SKM-1 (cell line): ENCODE measurements at regions not wholly inside any gene's neighbourhood (a gene's known extent, or its start where the extent isn't known, plus 50 kb on each side); places are given as distances from the start of the nearest gene placed in this dataset.
"Not testable (repeated sequence)": the region's sequence is repeated elsewhere in the genome, so short reads cannot be mapped to it uniquely, and the experiment has no call there.

Experiments
- DNase-seq: peaks from one replicate; lab custom pipeline; 2025; ENCODE audit not compliant: unreplicated experiment; lab: John Stamatoyannopoulos, UW

DNA sequence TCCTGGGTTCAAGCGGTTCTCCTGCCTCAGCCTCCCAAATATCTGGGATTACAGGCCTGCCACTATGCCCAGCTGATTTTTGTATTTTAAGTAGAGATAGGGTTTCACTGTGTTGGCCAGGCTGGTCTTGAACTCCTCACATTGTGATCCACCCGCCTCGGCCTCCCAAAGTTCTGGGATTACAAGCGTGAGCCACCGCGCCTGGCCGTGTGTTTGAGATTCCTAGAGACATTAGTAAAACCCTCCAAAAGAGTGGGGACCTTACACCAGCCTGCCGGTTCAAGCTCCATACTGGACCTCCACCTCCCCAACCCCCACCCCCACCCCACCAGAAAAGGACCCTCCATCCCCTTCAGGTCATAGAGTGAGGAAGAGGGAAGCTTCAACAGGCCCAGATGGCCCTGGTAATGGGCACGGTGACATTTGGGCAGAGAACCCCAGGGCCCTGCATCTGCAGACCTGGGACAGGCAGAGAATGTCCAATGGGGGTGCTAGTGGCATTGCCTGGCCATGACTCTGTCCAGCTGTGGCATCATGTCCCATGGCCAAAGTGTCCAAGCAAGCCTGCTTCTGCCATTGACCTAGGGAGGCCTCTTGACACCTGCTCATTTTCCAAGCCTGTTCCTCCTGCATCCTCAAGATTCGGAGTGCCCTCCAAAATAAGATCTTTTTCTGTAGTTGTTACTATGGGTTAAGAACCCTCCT is 108.9 kb upstream of the KLF13 start:
- no peak for DNase-seq

DNA sequence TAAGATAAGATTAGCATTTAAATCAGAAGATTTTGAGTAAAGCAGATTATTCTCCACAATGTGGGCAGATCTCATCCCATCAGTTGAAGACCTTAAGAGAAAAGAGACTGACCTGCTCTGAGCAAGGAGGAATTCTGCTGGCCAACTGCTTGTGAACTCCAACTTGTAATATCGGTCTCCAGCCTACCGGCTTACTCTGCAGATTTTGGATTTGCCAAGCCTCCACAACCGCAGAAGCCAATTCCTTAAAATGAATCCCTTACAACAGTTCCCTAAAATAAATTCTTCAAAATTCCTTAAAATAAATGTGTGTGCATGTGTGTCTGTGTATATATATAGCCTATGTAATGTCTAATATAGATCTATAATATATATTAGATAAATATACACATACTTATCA is 107.4 kb upstream of the KLF13 start:
- DNase-seq = no peak

DNA sequence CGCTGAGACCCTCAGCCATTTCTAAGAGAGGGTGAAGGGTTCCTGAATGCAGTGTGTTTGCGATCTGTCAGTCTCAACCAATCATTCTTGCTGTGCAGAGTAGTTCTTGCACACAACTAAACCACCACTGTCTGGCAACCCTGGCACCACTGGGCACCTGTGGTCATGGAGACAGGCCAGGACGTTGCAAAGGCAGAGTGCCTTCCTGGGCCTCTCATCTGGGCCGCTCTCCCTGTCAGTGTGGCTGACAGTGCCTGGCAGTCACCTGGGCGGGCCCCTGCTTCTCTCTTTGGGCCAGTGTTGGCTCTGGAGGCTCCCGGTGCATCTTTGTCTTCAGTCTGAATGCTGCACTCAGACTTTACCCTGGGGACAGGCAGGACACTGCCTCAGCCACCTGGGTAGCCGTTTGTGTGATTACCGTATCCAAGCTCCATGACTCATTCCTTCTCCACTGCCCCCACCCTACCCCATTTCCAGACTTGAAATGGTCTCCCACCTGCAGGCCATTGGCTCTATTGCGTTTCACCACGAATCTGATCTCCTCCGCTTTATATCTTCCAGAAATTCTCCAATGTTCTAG is 104.6 kb upstream of the KLF13 start:
- no peak for DNase-seq

GRCh38 chr15:31222773-31223341 is 103.8 kb upstream of the KLF13 start:
- no peak for DNase-seq

DNA sequence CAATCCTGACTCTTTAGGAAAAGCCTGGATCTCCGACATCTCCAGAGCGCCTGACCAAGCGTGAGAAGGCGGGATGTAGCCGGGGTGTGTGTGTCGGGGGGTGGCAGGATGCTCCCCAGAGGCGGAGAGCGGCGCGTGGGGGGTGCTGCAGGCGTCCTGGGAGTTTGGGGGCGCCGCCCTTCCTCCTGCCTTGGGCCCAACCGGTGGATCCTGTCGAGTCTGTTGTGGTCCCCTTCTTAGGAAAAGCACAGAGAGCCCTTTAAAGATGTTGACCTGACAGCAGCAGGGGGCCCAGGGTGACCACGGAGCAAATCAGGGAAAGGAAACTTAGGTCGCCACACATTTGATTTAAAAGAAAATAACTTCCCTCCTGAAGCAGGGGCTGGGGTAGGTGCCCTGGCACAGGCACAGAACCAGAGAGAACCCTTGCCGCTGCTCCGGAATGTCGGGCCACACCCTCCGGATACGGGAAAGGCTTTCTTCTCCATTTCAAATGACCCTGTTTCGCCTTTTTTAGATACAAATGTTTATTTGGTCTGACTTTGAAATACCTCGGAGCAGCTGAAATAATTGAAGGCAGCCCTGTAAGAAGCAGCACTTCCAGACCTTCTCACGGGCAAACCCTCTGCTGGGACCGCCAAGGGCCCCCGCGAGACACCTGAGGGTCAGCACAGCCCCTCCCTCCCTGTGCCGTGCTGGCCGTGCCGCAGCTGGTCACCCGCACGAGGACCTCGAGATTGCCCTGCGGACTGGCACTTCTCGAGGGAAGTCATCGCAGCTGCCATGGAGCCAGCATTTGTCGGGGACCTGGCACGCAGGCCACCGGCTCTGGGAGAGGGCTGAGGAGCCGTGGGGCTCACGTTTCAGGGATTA is 102.9 kb upstream of the KLF13 start:
- DNase-seq = no peak

DNA sequence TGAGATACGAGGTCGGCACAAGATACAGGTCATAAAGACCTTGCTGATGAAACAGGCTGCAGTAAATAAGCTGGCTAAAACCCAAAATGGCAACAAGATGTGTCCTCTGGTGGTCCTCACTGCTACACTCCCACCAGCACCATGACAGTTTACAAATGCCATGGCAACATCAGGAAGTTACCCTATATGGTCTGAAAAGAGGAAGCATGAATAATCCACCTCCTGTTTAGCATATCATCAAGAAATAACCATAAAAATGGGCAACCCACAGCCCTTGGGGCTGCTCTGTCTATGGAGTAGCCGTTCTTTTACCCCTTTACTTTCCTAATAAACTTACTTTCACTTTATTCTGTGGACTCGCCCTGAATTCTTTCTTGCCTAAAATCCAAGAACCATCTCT is 102.0 kb upstream of the KLF13 start:
- not testable (repeated sequence) for DNase-seq

GRCh38 chr15:31225356-31225955 is 101.2 kb upstream of the KLF13 start:
- DNase-seq = no peak

DNA sequence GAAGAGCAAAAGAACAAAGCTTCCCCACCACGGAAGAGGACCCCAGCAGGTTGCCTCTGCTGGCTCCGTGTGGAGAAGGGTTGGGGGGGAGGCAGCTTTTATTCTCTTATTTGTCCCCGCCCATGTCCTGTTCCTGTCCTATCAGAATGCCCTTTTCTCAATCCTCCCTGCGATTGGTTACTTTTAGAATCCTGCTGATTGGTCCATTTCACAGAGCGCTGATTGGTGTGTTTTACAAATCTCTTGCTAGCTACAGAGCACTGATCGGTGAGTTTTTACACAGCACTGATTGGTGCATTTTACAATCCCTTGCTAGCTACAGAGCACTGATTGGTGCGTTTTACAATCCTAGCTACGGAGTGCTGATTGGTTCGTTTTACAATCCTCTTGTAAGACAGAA is 100.6 kb upstream of the KLF13 start:
- DNase-seq = no peak

GRCh38 chr15:31227235-31227634 is 99.4 kb upstream of the KLF13 start:
- no peak for DNase-seq

DNA sequence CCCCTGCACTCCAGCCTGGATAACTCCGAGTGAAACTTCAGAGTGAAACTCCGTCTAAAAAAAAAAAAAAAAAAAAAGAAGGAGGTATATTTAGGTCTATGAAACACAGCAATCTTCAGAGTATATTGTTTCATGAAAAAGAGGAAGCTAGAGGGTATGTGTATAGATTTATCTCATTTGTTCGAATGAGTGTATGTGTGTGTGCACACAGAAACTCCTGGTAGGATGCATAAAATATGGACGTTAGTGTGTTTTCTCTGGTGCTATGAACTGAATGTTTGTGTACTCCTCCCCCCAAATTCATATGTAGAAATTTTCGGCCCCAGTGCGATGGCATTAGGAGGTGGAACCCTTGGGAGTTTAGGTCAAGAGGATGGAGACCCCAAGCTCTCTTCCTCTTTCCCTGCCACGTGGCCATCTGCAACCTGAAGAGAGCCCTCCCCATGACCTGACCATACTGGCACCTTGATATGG is 98.6 kb upstream of the KLF13 start:
- no peak for DNase-seq

- DNase-seq = no peak
These were observed 97.4 kb upstream of the KLF13 start for GRCh38 chr15:31228980-31229826.

GRCh38 chr15:31230630-31231485 is 95.8 kb upstream of the KLF13 start:
- DNase-seq = no peak

GRCh38 chr15:31234815-31235214 is 91.8 kb upstream of the KLF13 start:
- no peak for DNase-seq

DNA sequence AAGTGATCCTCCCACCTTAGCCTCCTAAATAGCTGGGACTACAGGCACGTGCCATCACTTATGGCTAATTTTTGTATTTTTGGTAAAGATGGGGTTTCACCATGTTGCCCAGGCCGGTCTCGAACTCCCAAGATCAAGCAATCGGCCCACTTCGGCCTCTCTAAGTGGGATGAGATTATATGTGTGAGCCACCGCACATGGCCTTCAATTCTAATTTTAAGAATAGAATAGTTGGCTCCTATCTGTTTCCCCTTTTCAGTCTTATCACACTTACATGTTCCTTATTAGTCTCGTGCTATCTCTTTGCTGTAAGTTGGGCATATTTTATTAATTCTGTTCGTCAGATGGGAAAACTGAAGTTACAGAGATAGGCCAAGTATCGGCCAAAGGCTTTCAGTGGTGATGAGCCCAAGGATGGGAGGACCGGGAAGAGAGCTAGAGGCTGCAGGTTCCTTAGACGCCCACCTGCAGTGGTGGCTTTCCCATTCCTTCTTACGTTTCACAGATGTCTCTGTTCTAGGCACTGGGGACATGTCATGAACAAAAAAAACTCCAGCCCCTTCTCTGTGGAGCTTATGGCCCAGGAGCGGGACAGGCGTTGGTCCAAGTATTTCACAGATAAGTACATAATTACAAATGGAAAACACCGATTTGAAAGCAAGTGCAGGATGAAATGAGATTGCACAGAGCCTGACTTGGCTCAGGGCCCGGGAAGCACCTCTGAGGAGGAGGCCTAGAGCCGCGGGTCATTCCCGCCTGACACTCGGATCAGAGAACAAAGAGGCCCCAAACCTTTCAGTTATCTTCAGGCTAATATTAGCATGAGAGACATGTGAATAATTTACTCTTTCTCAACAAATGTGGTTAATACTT is 91.1 kb upstream of the KLF13 start:
- no peak for DNase-seq

DNA sequence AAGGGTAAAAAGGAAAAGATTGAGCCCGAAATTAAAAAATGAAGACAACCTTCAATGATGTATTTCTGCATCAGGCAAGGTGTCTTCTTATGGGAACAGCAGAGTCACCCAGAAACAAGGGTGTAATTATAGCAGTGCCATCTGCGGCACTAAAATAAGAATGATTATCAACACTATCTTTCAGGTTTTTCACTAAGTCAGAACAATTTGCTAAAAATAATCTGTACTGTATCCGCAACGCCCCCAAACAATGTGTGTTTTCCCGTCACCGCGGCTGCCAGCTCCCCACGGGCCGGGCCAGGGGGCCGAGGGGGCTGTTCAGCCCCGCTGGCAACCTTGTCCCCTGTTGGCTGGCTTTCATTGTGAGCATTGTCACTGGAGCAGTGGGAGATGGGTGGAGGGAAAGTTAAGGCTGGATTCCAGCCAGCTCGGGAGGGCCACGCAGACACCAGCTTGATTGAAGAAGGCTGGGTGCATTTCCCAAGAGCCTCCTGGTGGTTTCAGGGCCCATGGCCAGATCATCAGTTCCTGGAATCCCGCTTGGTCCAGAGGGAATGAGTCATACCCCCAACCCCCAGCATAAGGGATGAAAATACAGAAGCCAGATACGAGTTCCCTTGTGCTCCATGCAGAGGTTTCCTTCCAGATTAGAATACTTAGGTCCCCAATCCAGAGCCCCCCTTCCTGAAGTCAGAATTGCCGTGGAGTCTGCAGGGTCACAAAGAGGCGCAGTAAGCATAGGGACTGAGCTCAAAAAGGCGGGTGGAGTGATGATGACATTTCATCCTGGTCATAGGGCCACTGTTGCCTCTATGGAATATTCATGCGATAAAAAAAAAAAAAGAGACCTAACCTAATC is 90.2 kb upstream of the KLF13 start:
- no peak for DNase-seq

DNA sequence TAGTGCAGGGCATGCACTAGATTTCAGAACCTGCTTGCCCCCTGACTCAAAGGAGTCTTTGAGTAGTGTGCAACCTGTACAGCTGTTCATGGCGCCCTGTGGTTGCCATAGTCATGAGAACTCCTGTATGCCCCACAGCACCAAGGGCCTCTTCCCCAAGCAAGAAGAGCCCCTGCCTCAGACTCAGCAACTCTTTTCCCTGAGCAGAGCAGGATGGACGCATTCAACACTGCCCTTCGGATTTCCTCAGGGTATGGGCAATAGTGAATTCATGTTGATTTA is 89.7 kb upstream of the KLF13 start:
- DNase-seq = no peak

DNA sequence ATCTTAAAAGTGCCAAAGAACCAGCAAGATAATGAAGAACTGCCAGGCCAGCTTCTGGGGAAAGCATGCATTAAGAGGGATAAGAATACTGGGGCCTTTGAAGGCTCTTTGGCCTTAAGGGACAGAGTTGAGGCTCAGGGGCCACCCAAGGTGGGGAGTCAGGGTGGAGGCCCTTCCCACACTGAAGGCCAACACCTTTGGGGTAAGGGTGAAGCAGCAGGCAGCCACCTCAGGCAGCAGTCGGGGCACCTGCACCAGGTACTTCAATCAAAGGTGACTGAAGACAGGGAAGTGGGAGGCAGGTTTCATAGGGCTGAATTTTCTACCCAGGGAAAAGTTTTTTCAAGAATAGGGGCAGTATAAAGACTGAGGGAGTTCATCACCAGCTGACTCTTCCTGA is 87.7 kb upstream of the KLF13 start:
- DNase-seq = no peak

GRCh38 chr15:31239409-31239808 is 87.2 kb upstream of the KLF13 start:
- no peak for DNase-seq
